Activated gamma-delta T cell treated with Interleukin-2 at 50 U/mL for 16 hours (primary cell): ENCODE measurements at regions not wholly inside any gene's neighbourhood (a gene's known extent, or its start where the extent isn't known, plus 50 kb on each side); places are given as distances from the start of the nearest gene placed in this dataset.

ENCODE experiments used
- DNase-seq: peaks from one replicate; pipeline ENCODE4 v3.0.0-alpha.2; 2020

- no peak for DNase-seq
Measured at GRCh38 chr1:234746798-234747196, 136.8 kb upstream of the IRF2BP2 start.

- DNase-seq = no peak
Measured at GRCh38 chr1:234745844-234746797, 136.1 kb upstream of the IRF2BP2 start.

GRCh38 chr1:234745276-234745675, 135.3 kb upstream of the IRF2BP2 start:
- no peak for DNase-seq

GRCh38 chr1:234743791-234744611, 134.0 kb upstream of the IRF2BP2 start:
- DNase-seq = no peak

GRCh38 chr1:234742622-234743021, 132.6 kb upstream of the IRF2BP2 start:
- DNase-seq = no peak

GRCh38 chr1:234737967-234738314, 128.0 kb upstream of the IRF2BP2 start:
- DNase-seq = no peak

- no peak for DNase-seq
Measured at GRCh38 chr1:234735916-234736315, 125.9 kb upstream of the IRF2BP2 start.

GRCh38 chr1:234735476-234735875, 125.5 kb upstream of the IRF2BP2 start:
- DNase-seq = no peak

- no peak for DNase-seq
Measured at GRCh38 chr1:234734869-234735268, 124.9 kb upstream of the IRF2BP2 start.

- DNase-seq = no peak
Measured at GRCh38 chr1:234734412-234734835, 124.4 kb upstream of the IRF2BP2 start.

GRCh38 chr1:234733427-234733826, 123.4 kb upstream of the IRF2BP2 start:
- no peak for DNase-seq

- DNase-seq = no peak
Measured at GRCh38 chr1:234732671-234733390, 122.9 kb upstream of the IRF2BP2 start.

- DNase-seq = no peak
Measured at GRCh38 chr1:234732260-234732659, 122.3 kb upstream of the IRF2BP2 start.

- DNase-seq = no peak
Measured at GRCh38 chr1:234731569-234732085, 121.6 kb upstream of the IRF2BP2 start.

- peak; percentile 17 for DNase-seq
Measured at GRCh38 chr1:234730770-234731568, 121.0 kb upstream of the IRF2BP2 start.

GRCh38 chr1:234730475-234730769, 120.4 kb upstream of the IRF2BP2 start:
- no peak for DNase-seq

GRCh38 chr1:234729561-234730474, 119.8 kb upstream of the IRF2BP2 start:
- DNase-seq = no peak

GRCh38 chr1:234728740-234729139, 118.8 kb upstream of the IRF2BP2 start:
- DNase-seq = no peak

- DNase-seq = no peak
Measured at GRCh38 chr1:234727018-234727940, 117.3 kb upstream of the IRF2BP2 start.

GRCh38 chr1:234726359-234726943, 116.5 kb upstream of the IRF2BP2 start:
- DNase-seq = no peak
